ENCODE measurements at regions not wholly inside any gene's neighbourhood (a gene's known extent, or its start where the extent isn't known, plus 50 kb on each side); places are given as distances from the start of the nearest gene placed in this dataset.

GRCh38 chr4:130486841-130487240 is 1390.9 kb downstream of the C4orf33 start:
- no peaks in the 10 kb centered on the region for H3K4me1 Mint-ChIP-seq (ENCODE audit: low read depth, unreplicated experiment)
- H3K27ac Mint-ChIP-seq (ENCODE audit: unreplicated experiment) = no peak overlapping the region
- no peak for DNase-seq
- peaks cover 2% of the 10 kb centered on the region for H3K9me3 Mint-ChIP-seq (ENCODE audit: unreplicated experiment)
- no peak overlapping the region for H3K4me3 Mint-ChIP-seq (ENCODE audit: unreplicated experiment)
- no peak for TF ChIP-seq CTCF (IDR thresholded peaks at IDR 0.05; ENCODE audit: partially characterized antibody, unreplicated experiment)
- H3K36me3 Mint-ChIP-seq (ENCODE audit: unreplicated experiment) = no peaks in the 10 kb centered on the region
- H3K27me3 Mint-ChIP-seq (ENCODE audit: unreplicated experiment) = peaks cover 2% of the 10 kb centered on the region

- Mint-ChIP-seq H3K27ac (ENCODE audit: unreplicated experiment) (no peak overlapping the region), H3K4me3 (ENCODE audit: unreplicated experiment) (no peak overlapping the region), H3K36me3 (ENCODE audit: unreplicated experiment) (no peaks in the 10 kb centered on the region), H3K9me3 (ENCODE audit: unreplicated experiment) (no peaks in the 10 kb centered on the region), H3K4me1 (ENCODE audit: low read depth, unreplicated experiment) (no peaks in the 10 kb centered on the region), H3K27me3 (ENCODE audit: unreplicated experiment) (no peaks in the 10 kb centered on the region)
- no peak for TF ChIP-seq CTCF (IDR thresholded peaks at IDR 0.05; ENCODE audit: partially characterized antibody, unreplicated experiment)
- DNase-seq = no peak
Measured at GRCh38 chr4:130510661-130511060, 1414.7 kb downstream of the C4orf33 start.

GRCh38 chr4:130511776-130512175 is 1415.8 kb downstream of the C4orf33 start:
- no peaks in the 10 kb centered on the region for H3K27me3 Mint-ChIP-seq (ENCODE audit: unreplicated experiment)
- H3K4me3 Mint-ChIP-seq (ENCODE audit: unreplicated experiment) = no peak overlapping the region
- H3K4me1 Mint-ChIP-seq (ENCODE audit: low read depth, unreplicated experiment) = no peaks in the 10 kb centered on the region
- H3K36me3 Mint-ChIP-seq (ENCODE audit: unreplicated experiment) = no peaks in the 10 kb centered on the region
- no peak for DNase-seq
- no peak for TF ChIP-seq CTCF (IDR thresholded peaks at IDR 0.05; ENCODE audit: partially characterized antibody, unreplicated experiment)
- no peaks in the 10 kb centered on the region for H3K9me3 Mint-ChIP-seq (ENCODE audit: unreplicated experiment)
- no peak overlapping the region for H3K27ac Mint-ChIP-seq (ENCODE audit: unreplicated experiment)

GRCh38 chr4:130524057-130524456 is 1428.1 kb downstream of the C4orf33 start:
- no peak overlapping the region for H3K27ac Mint-ChIP-seq (ENCODE audit: unreplicated experiment)
- H3K9me3 Mint-ChIP-seq (ENCODE audit: unreplicated experiment) = no peaks in the 10 kb centered on the region
- no peak overlapping the region for H3K4me3 Mint-ChIP-seq (ENCODE audit: unreplicated experiment)
- peaks cover 4% of the 10 kb centered on the region for H3K36me3 Mint-ChIP-seq (ENCODE audit: unreplicated experiment)
- H3K4me1 Mint-ChIP-seq (ENCODE audit: low read depth, unreplicated experiment) = no peaks in the 10 kb centered on the region
- DNase-seq = no peak
- TF ChIP-seq CTCF (IDR thresholded peaks at IDR 0.05; ENCODE audit: partially characterized antibody, unreplicated experiment) = no peak
- H3K27me3 Mint-ChIP-seq (ENCODE audit: unreplicated experiment) = no peaks in the 10 kb centered on the region

- no peaks in the 10 kb centered on the region for H3K27me3 Mint-ChIP-seq (ENCODE audit: unreplicated experiment)
- H3K4me1 Mint-ChIP-seq (ENCODE audit: low read depth, unreplicated experiment) = no peaks in the 10 kb centered on the region
- DNase-seq = no peak
- no peak for TF ChIP-seq CTCF (IDR thresholded peaks at IDR 0.05; ENCODE audit: partially characterized antibody, unreplicated experiment)
- H3K36me3 Mint-ChIP-seq (ENCODE audit: unreplicated experiment) = no peaks in the 10 kb centered on the region
- H3K27ac Mint-ChIP-seq (ENCODE audit: unreplicated experiment) = no peak overlapping the region
- H3K9me3 Mint-ChIP-seq (ENCODE audit: unreplicated experiment) = no peaks in the 10 kb centered on the region
- no peak overlapping the region for H3K4me3 Mint-ChIP-seq (ENCODE audit: unreplicated experiment)
Measured at GRCh38 chr4:130530505-130530904, 1434.6 kb downstream of the C4orf33 start.

Data from glutamatergic neuron (in vitro differentiated cells).